GM12874 (cell line): ENCODE measurements at regions not wholly inside any gene's neighbourhood (a gene's known extent, or its start where the extent isn't known, plus 50 kb on each side); places are given as distances from the start of the nearest gene placed in this dataset.

Experiments used
- CTCF ChIP-seq: IDR thresholded peaks from 2 replicates; pipeline ENCODE4 v1.5.1; 2011; ENCODE audit warnings: low read depth, mild to moderate bottlenecking, control low read depth, low read length, moderate library complexity; ENCODE audit not compliant: insufficient read depth

- no peak for TF ChIP-seq CTCF
These were observed 59.0 kb upstream of the SLC30A10 start for GRCh38 chr1:219987325-219987724.

- TF ChIP-seq CTCF: no peak
These were observed 56.8 kb upstream of the SLC30A10 start for GRCh38 chr1:219985169-219985568.
